ENCODE measurements at regions not wholly inside any gene's neighbourhood (a gene's known extent, or its start where the extent isn't known, plus 50 kb on each side); places are given as distances from the start of the nearest gene placed in this dataset.

- TF ChIP-seq CTCF (IDR thresholded peaks at IDR 0.05; ENCODE audit: control insufficient read depth, insufficient read depth, low read depth, low read length, missing control alignments) = no peak
- H3K4me3 ChIP-seq (ENCODE audit: control insufficient read depth, low read depth, low read length) = no peak overlapping the region
- no peak for DNase-seq (ENCODE audit: low read depth)
Observed at GRCh38 chrX:144809025-144809424, 438.3 kb upstream of the SPANXN1 start.

GRCh38 chrX:144810539-144810938 is 436.8 kb upstream of the SPANXN1 start:
- no peak for DNase-seq (ENCODE audit: low read depth)
- no peak overlapping the region for H3K4me3 ChIP-seq (ENCODE audit: control insufficient read depth, low read depth, low read length)
- TF ChIP-seq CTCF (IDR thresholded peaks at IDR 0.05; ENCODE audit: control insufficient read depth, insufficient read depth, low read depth, low read length, missing control alignments) = no peak

GRCh38 chrX:144819406-144819805 is 427.9 kb upstream of the SPANXN1 start:
- no peak for DNase-seq (ENCODE audit: low read depth)
- no peak overlapping the region for H3K4me3 ChIP-seq (ENCODE audit: control insufficient read depth, low read depth, low read length)
- TF ChIP-seq CTCF (IDR thresholded peaks at IDR 0.05; ENCODE audit: control insufficient read depth, insufficient read depth, low read depth, low read length, missing control alignments) = no peak

GRCh38 chrX:144840616-144841015 is 406.7 kb upstream of the SPANXN1 start:
- H3K4me3 ChIP-seq (ENCODE audit: control insufficient read depth, low read depth, low read length) = no peak overlapping the region
- no peak for TF ChIP-seq CTCF (IDR thresholded peaks at IDR 0.05; ENCODE audit: control insufficient read depth, insufficient read depth, low read depth, low read length, missing control alignments)
- no peak for DNase-seq (ENCODE audit: low read depth)

- no peak overlapping the region for H3K4me3 ChIP-seq (ENCODE audit: control insufficient read depth, low read depth, low read length)
- TF ChIP-seq CTCF (IDR thresholded peaks at IDR 0.05; ENCODE audit: control insufficient read depth, insufficient read depth, low read depth, low read length, missing control alignments) = no peak
- DNase-seq (ENCODE audit: low read depth) = no peak
Observed at GRCh38 chrX:144849141-144849540, 398.2 kb upstream of the SPANXN1 start.

- no peak for DNase-seq (ENCODE audit: low read depth)
- peak; percentile 36 for TF ChIP-seq CTCF (IDR thresholded peaks at IDR 0.05; ENCODE audit: control insufficient read depth, insufficient read depth, low read depth, low read length, missing control alignments)
- no peak overlapping the region for H3K4me3 ChIP-seq (ENCODE audit: control insufficient read depth, low read depth, low read length)
Observed at GRCh38 chrX:144896323-144896722, 351.0 kb upstream of the SPANXN1 start.

- DNase-seq (ENCODE audit: low read depth) = no peak
- no peak for TF ChIP-seq CTCF (IDR thresholded peaks at IDR 0.05; ENCODE audit: control insufficient read depth, insufficient read depth, low read depth, low read length, missing control alignments)
- H3K4me3 ChIP-seq (ENCODE audit: control insufficient read depth, low read depth, low read length) = no peak overlapping the region
Observed at GRCh38 chrX:144901521-144901920, 345.8 kb upstream of the SPANXN1 start.

Data from AG09309 (cell line).